GM23338 (cell line): ENCODE measurements at regions not wholly inside any gene's neighbourhood (a gene's known extent, or its start where the extent isn't known, plus 50 kb on each side); places are given as distances from the start of the nearest gene placed in this dataset.

Experiments used
- ATAC-seq: fragments of 200-7000 bp; cut with Tn5 transposase; 3 replicates; pipeline ENCODE4 v1.9.1; 2020
- DNase-seq: peaks from one replicate; pipeline ENCODE4 v3.0.0-alpha.2; 2015; ENCODE audit warnings: low spot score
- H2AFZ ChIP-seq: fragments of 200-600 bp; sonication (generic); 2 replicates; pipeline ENCODE4 v1.8.0; 2016; ENCODE audit warnings: antibody characterized with exemption, mild to moderate bottlenecking, moderate library complexity
- H3F3A ChIP-seq: fragments of 200-600 bp; sonication (generic); replicated peaks from 2 replicates; pipeline ENCODE4 v1.8.0; 2017; ENCODE audit warnings: antibody characterized with exemption, mixed run types, low read depth
- H3K27ac ChIP-seq: fragments of 200-600 bp; sonication (generic); 2 replicates; pipeline ENCODE4 v1.6.1; 2016; ENCODE audit warnings: low read depth
- H3K27me3 ChIP-seq: fragments of 200-600 bp; sonication (generic); 2 replicates; pipeline ENCODE4 v1.8.0; 2016; ENCODE audit warnings: mild to moderate bottlenecking, mixed run types, moderate library complexity; ENCODE audit not compliant: insufficient read depth
- H3K36me3 ChIP-seq: fragments of 200-600 bp; sonication (generic); 2 replicates; pipeline ENCODE4 v1.8.0; 2016; ENCODE audit warnings: mild to moderate bottlenecking; ENCODE audit not compliant: insufficient read depth
- H3K4me1 ChIP-seq: fragments of 200-600 bp; sonication (generic); 2 replicates; pipeline ENCODE4 v1.8.0; 2016; ENCODE audit warnings: mild to moderate bottlenecking, moderate library complexity; ENCODE audit not compliant: insufficient read depth
- H3K4me2 ChIP-seq: fragments of 200-600 bp; sonication (generic); 2 replicates; pipeline ENCODE4 v1.7.1; 2017; ENCODE audit warnings: mixed run types
- H3K4me3 ChIP-seq: fragments of 200-600 bp; sonication (generic); 2 replicates; pipeline ENCODE4 v1.6.1; 2016; ENCODE audit warnings: mixed run types
- H3K79me2 ChIP-seq: fragments of 200-600 bp; sonication (generic); replicated peaks from 2 replicates; pipeline ENCODE4 v1.8.0; 2017; ENCODE audit warnings: mild to moderate bottlenecking; ENCODE audit not compliant: insufficient read depth
- H3K9me2 ChIP-seq: fragments of 200-600 bp; sonication (generic); 2 replicates; pipeline ENCODE4 v1.8.0; 2017; ENCODE audit not compliant: insufficient read depth
- H4K20me1 ChIP-seq: fragments of 200-600 bp; sonication (generic); replicated peaks from 2 replicates; pipeline ENCODE4 v1.8.0; 2017; ENCODE audit warnings: mild to moderate bottlenecking; ENCODE audit not compliant: insufficient read depth
- H3K27ac Mint-ChIP-seq: 2 replicates; pipeline ENCODE4 v1.8.0; 2020; ENCODE audit warnings: inconsistent platforms, mild to moderate bottlenecking, moderate library complexity, mixed read lengths
- H3K27me3 Mint-ChIP-seq: 3 replicates; pipeline ENCODE4 v1.8.0; 2022; ENCODE audit warnings: low read depth, mild to moderate bottlenecking, moderate library complexity, mixed read lengths, inconsistent platforms; ENCODE audit not compliant: insufficient read depth, poor library complexity
- H3K36me3 Mint-ChIP-seq: 3 replicates; pipeline ENCODE4 v1.8.0; 2021; ENCODE audit warnings: low read depth, mild to moderate bottlenecking, inconsistent platforms, moderate library complexity, mixed read lengths
- H3K4me1 Mint-ChIP-seq: 3 replicates; pipeline ENCODE4 v1.8.0; 2020; ENCODE audit warnings: mild to moderate bottlenecking, inconsistent platforms, mixed read lengths
- H3K4me3 Mint-ChIP-seq: 3 replicates; pipeline ENCODE4 v1.8.0; 2021; ENCODE audit warnings: moderate library complexity, mild to moderate bottlenecking, inconsistent platforms, mixed read lengths
- H3K9me3 Mint-ChIP-seq: 3 replicates; pipeline ENCODE4 v1.8.0; 2020; ENCODE audit warnings: moderate library complexity, mild to moderate bottlenecking, inconsistent platforms, mixed read lengths
- CREB1 ChIP-seq: fragments of 250-450 bp; sonication (Bioruptor Pico); IDR thresholded peaks from 2 replicates; pipeline ENCODE4 v1.5.0; 2020; ENCODE audit warnings: low read depth, mild to moderate bottlenecking, moderate library complexity
- EZH2 ChIP-seq: fragments of 200-600 bp; sonication (generic); IDR thresholded peaks from one replicate; pipeline ENCODE4 v1.8.0; 2017; ENCODE audit warnings: antibody characterized with exemption, mild to moderate bottlenecking, low read depth; ENCODE audit not compliant: unreplicated experiment
- EZH2phosphoT487 ChIP-seq: fragments of 200-600 bp; sonication (generic); IDR thresholded peaks from one replicate; pipeline ENCODE4 v1.8.1; 2018; ENCODE audit warnings: antibody characterized with exemption; ENCODE audit not compliant: unreplicated experiment
- JUNB ChIP-seq: IDR thresholded peaks from one replicate; pipeline ENCODE4 v1.6.1; 2016; ENCODE audit warnings: antibody characterized with exemption; ENCODE audit not compliant: unreplicated experiment
- NANOG ChIP-seq: IDR thresholded peaks from 2 replicates; pipeline ENCODE4 v1.6.1; 2016; ENCODE audit warnings: antibody characterized with exemption, borderline replicate concordance
- POLR2AphosphoS5 ChIP-seq: IDR thresholded peaks from 2 replicates; pipeline ENCODE4 v1.6.1; 2016; ENCODE audit warnings: antibody characterized with exemption, low read depth
- REST ChIP-seq: IDR thresholded peaks from one replicate; pipeline ENCODE4 v1.6.1; 2018; ENCODE audit warnings: antibody characterized with exemption; ENCODE audit not compliant: unreplicated experiment
- STAT1 ChIP-seq: IDR thresholded peaks from one replicate; pipeline ENCODE4 v1.6.1; 2016; ENCODE audit warnings: antibody characterized with exemption; ENCODE audit not compliant: unreplicated experiment
- ZNF114 ChIP-seq: fragments of 250-450 bp; sonication (Bioruptor Pico); IDR thresholded peaks from 2 replicates; pipeline ENCODE4 v1.5.0; 2020; ENCODE audit warnings: mild to moderate bottlenecking, moderate library complexity
- ZNF331 ChIP-seq: fragments of 250-450 bp; sonication (Bioruptor Pico); IDR thresholded peaks from 2 replicates; pipeline ENCODE4 v1.5.0; 2020; ENCODE audit warnings: low read depth, mild to moderate bottlenecking, moderate library complexity
- TF ChIP-seq, protein P1 (sequence below): IDR thresholded peaks from 2 replicates; pipeline ENCODE4 v1.6.1; 2016; ENCODE audit warnings: antibody characterized with exemption
- TF ChIP-seq, protein P2 (sequence below): fragments of 250-450 bp; sonication (Bioruptor Pico); IDR thresholded peaks from 2 replicates; pipeline ENCODE4 v1.5.0; 2020; ENCODE audit warnings: mild to moderate bottlenecking, moderate library complexity
- TF ChIP-seq, protein P3 (sequence below), 2 experiments: fragments of 200-600 bp in 1 of 2; sonication (generic) in 1 of 2; conservative IDR thresholded peaks; 2 replicates each; pipeline versions ENCODE4 v1.5.1 to v1.6.1; 2016 to 2017; ENCODE audit warnings: antibody characterized with exemption in 2 of 2, low read depth in 2 of 2, mild to moderate bottlenecking in 2 of 2, moderate library complexity in 1 of 2

- Mint-ChIP-seq H3K27me3 (peaks cover 9% of the 10 kb centered on the region), H3K4me3 (no peak overlapping the region)
- H3K79me2 ChIP-seq = no peaks in the 10 kb centered on the region
Observed at GRCh38 chr6:2481307-2481706, 235.9 kb upstream of the GMDS start.

More at GRCh38 chr6:2481307-2481706, 235.9 kb upstream of the GMDS start:
- Histone ChIP-seq H3K27me3 (no peaks in the 10 kb centered on the region), H3K36me3 (no peaks in the 10 kb centered on the region), H4K20me1 (no peaks in the 10 kb centered on the region), H3K27ac (no peak overlapping the region), H3K4me2 (no peak overlapping the region), H2AFZ (no peak overlapping the region), H3K9me2 (no peaks in the 10 kb centered on the region), H3K4me1 (no peaks in the 10 kb centered on the region), H3K4me3 (no peak overlapping the region), H3F3A (no peaks in the 10 kb centered on the region)
- Mint-ChIP-seq H3K4me1 (no peaks in the 10 kb centered on the region), H3K36me3 (peaks cover 11% of the 10 kb centered on the region; the same call in 1 of the 3 replicates), H3K27ac (no peak overlapping the region), H3K9me3 (peaks cover 28% of the 10 kb centered on the region)
- DNase-seq (no peak), ATAC-seq (no peak)
- TF ChIP-seq REST (no peak), EZH2phosphoT487 (no peak), NANOG (no peak), ZNF331 (CRISPR knock-in tag) (no peak), POLR2AphosphoS5 (no peak), JUNB (no peak), ZNF114 (CRISPR knock-in tag) (no peak), EZH2 (no peak), STAT1 (no peak), CREB1 (CRISPR knock-in tag) (no peak)
- TF ChIP-seq, protein P1, sequence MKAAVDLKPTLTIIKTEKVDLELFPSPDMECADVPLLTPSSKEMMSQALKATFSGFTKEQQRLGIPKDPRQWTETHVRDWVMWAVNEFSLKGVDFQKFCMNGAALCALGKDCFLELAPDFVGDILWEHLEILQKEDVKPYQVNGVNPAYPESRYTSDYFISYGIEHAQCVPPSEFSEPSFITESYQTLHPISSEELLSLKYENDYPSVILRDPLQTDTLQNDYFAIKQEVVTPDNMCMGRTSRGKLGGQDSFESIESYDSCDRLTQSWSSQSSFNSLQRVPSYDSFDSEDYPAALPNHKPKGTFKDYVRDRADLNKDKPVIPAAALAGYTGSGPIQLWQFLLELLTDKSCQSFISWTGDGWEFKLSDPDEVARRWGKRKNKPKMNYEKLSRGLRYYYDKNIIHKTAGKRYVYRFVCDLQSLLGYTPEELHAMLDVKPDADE = no peak
- TF ChIP-seq, protein P2, sequence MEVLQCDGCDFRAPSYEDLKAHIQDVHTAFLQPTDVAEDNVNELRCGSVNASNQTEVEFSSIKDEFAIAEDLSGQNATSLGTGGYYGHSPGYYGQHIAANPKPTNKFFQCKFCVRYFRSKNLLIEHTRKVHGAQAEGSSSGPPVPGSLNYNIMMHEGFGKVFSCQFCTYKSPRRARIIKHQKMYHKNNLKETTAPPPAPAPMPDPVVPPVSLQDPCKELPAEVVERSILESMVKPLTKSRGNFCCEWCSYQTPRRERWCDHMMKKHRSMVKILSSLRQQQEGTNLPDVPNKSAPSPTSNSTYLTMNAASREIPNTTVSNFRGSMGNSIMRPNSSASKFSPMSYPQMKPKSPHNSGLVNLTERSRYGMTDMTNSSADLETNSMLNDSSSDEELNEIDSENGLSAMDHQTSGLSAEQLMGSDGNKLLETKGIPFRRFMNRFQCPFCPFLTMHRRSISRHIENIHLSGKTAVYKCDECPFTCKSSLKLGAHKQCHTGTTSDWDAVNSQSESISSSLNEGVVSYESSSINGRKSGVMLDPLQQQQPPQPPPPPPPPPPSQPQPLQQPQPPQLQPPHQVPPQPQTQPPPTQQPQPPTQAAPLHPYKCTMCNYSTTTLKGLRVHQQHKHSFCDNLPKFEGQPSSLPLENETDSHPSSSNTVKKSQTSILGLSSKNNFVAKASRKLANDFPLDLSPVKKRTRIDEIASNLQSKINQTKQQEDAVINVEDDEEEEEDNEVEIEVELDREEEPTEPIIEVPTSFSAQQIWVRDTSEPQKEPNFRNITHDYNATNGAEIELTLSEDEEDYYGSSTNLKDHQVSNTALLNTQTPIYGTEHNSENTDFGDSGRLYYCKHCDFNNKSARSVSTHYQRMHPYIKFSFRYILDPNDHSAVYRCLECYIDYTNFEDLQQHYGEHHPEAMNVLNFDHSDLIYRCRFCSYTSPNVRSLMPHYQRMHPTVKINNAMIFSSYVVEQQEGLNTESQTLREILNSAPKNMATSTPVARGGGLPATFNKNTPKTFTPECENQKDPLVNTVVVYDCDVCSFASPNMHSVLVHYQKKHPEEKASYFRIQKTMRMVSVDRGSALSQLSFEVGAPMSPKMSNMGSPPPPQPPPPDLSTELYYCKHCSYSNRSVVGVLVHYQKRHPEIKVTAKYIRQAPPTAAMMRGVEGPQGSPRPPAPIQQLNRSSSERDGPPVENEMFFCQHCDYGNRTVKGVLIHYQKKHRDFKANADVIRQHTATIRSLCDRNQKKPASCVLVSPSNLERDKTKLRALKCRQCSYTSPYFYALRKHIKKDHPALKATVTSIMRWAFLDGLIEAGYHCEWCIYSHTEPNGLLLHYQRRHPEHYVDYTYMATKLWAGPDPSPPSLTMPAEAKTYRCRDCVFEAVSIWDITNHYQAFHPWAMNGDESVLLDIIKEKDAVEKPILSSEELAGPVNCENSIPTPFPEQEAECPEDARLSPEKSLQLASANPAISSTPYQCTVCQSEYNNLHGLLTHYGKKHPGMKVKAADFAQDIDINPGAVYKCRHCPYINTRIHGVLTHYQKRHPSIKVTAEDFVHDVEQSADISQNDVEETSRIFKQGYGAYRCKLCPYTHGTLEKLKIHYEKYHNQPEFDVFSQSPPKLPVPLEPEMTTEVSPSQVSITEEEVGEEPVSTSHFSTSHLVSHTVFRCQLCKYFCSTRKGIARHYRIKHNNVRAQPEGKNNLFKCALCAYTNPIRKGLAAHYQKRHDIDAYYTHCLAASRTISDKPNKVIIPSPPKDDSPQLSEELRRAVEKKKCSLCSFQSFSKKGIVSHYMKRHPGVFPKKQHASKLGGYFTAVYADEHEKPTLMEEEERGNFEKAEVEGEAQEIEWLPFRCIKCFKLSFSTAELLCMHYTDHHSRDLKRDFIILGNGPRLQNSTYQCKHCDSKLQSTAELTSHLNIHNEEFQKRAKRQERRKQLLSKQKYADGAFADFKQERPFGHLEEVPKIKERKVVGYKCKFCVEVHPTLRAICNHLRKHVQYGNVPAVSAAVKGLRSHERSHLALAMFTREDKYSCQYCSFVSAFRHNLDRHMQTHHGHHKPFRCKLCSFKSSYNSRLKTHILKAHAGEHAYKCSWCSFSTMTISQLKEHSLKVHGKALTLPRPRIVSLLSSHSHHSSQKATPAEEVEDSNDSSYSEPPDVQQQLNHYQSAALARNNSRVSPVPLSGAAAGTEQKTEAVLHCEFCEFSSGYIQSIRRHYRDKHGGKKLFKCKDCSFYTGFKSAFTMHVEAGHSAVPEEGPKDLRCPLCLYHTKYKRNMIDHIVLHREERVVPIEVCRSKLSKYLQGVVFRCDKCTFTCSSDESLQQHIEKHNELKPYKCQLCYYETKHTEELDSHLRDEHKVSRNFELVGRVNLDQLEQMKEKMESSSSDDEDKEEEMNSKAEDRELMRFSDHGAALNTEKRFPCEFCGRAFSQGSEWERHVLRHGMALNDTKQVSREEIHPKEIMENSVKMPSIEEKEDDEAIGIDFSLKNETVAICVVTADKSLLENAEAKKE (CRISPR knock-in tag) = no peak
- TF ChIP-seq, protein P3, sequence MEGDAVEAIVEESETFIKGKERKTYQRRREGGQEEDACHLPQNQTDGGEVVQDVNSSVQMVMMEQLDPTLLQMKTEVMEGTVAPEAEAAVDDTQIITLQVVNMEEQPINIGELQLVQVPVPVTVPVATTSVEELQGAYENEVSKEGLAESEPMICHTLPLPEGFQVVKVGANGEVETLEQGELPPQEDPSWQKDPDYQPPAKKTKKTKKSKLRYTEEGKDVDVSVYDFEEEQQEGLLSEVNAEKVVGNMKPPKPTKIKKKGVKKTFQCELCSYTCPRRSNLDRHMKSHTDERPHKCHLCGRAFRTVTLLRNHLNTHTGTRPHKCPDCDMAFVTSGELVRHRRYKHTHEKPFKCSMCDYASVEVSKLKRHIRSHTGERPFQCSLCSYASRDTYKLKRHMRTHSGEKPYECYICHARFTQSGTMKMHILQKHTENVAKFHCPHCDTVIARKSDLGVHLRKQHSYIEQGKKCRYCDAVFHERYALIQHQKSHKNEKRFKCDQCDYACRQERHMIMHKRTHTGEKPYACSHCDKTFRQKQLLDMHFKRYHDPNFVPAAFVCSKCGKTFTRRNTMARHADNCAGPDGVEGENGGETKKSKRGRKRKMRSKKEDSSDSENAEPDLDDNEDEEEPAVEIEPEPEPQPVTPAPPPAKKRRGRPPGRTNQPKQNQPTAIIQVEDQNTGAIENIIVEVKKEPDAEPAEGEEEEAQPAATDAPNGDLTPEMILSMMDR (conservative IDR thresholded peaks at IDR 0.05; ENCODE audit: low read depth in 2 of 2) = no peak
